CD4-positive, alpha-beta T cell treated with Interleukin-17A for 1 hour (primary cell): ENCODE measurements at regions not wholly inside any gene's neighbourhood (a gene's known extent, or its start where the extent isn't known, plus 50 kb on each side); places are given as distances from the start of the nearest gene placed in this dataset.
"Not testable (repeated sequence)": the region's sequence is repeated elsewhere in the genome, so short reads cannot be mapped to it uniquely, and the experiment has no call there.

Experiments used
- DNase-seq: peaks from one replicate; pipeline ENCODE4 v3.0.0-alpha.2; 2020

DNA sequence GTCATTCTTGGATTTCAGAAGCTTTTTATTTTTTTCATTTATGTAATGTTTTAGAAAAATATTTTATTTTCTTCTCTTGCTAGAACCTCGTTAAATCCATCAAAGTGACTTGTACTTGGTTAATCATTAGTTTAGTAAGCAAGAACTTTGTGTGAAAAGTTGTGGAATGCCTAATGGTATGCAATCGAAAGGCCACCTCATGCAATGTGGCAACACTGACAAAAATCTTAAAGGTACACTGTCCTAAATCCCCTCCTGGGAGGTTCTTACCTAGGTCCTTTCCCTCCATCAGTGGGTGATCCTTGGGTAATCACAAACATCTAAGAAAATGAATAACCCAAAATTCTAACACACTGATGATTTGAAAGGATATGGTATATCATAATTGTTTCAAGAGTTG is 304.2 kb downstream of the DNAH5 start:
- no peak for DNase-seq

DNA sequence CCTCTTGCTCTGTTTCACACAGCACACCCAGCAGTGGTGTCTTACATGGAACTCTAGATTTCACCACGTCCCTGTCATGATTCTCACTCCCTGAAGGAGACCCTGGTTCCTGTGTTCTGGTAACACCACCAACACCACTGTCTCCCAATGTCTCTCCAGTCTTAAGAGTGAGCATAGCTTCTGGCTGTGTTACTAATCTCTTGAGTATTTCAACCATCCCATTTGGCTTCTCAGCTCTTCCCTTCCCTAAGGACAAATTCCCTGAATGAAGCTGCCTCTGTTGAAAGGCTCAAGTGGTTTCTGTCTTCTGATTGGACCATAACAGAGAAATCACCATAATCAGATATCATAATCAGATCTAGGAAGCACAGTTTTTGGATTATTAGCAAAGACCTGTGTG is 311.8 kb downstream of the DNAH5 start:
- no peak for DNase-seq

DNA sequence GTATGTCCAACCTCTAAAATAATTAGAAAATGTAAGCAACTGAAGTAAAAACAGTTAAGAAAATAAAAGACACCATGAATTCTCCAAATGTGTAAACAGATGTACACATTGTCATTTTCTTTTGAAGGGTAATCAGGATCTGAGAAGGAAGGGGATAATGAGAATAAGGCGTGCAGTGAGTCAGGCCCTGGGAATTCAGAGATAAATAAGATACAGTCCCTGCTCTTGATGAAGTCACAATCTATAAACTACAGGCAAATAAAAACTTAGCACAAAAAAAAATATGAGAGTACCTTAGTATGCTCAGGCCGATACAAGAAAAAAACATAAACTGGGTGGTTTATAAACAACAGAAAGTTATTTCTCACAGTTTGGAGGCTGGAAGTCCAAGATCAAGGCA is 315.3 kb downstream of the DNAH5 start:
- DNase-seq = no peak

DNA sequence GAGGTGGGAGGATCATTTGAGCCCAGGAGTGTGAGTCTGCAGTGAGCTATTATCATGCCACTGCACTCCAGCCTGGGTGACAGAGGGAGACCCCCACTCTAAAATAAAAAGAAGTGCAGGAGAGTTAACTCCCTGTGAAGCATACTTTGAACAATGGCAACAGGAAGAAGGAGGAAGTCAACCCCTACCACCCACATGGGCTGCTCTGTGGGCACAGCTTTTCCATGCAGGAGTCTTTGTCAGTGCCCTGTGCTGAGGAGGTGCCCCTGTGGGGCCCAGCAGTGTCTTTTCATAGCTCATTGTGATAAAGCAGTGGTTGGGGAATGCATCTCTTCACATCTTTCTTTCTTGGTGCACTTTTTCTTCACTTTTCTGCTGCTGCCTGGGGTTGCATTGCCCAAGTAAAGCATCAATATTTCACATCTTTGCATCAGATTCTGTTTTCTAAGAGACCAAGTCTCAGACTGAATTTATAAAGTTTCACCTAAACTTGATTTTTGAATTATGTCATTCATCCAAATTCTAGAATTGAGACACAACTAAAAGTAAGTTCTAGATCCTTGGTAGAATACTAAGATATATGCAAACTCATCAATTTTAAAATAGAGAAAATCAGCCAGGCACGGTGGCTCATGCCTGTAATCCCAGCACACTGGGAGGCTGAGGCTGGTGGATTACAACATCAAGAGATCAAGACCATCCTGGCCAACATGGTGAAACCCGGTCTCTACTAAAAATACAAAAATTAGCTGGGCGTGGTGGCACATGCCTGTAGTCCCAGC is 316.6 kb downstream of the DNAH5 start:
- DNase-seq = no peak

DNA sequence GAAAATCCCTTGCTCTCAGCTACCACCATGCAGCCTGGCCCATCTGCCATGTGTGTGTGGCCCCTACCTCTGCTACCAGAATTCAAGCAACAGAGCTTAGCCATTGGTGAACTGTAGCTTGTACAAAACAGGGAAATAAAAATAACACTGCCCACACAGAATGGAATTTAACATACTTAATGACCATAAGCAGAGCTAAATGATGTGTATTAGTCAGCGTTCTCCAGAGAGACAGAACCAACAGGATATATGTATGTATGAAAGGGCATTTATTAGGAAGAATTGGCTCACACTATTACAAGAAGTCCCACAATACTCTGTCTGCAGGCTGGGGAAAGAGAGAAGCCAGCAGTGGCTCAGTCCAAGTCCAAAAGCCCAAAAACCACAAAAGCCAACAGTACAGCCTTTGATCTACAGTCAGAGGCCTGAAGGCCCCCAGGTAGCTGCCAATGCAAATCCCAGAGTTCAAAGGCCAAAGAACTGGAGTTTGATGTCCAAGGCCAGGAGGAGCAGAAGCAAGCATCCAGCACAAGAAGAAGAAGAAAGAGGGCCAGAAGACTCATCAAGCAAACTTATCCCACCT is 318.8 kb downstream of the DNAH5 start:
- DNase-seq = no peak

DNA sequence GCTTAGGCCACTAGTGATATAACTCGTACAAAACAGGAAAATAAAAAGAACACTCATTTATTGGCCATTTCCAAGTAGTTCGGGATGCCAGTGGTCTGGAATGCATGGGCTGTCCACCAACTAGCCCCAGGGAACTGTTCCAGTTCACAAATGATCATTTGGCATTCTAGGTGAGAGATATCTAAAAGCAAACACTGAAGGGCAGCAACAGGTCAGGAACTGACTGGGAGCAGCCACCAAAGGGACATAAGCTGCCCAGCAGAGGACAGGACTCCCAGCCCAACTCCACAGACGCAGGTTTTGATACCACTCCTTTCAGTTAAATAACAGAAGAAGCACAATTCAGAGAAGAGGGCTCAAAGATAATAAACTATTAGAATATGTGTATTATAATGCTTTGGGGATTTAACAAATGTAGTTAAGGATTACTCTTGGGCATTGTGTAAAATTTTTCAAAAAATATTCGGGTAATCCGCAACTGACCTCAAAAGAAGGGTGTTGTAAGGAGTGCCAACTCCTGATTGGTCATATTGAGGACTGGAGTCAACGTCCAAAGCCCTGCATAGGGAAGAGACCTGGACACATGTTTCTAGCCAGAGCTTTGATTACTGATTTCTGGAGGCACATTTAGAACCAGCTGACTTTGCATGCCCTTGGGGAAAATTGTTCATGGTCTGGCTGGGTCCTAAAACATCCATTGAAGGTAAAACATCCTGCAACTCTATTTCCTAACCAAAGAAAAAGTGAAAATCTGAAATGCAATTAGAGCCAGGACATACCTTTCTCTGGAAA is 320.0 kb downstream of the DNAH5 start:
- no peak for DNase-seq

DNA sequence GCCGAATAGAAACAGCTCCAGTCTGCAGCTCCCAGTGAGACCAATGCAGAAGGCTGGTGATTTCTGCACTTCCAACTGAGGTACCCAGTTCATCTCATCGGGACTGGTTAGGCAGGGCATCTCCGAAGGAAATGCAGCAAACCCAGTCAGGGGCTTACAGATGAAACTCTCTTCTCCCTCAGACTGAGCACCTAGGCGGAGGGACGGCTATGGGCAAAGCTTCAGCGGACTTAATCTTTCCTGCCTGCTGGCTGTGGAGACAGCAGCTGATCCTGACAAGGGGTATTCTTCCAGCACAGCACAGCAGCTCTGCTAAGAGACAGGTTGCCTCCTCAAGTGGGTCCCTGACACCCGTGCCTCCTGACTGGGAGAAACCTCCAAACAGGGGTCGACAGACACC is 330.9 kb downstream of the DNAH5 start:
- DNase-seq = no peak

DNA sequence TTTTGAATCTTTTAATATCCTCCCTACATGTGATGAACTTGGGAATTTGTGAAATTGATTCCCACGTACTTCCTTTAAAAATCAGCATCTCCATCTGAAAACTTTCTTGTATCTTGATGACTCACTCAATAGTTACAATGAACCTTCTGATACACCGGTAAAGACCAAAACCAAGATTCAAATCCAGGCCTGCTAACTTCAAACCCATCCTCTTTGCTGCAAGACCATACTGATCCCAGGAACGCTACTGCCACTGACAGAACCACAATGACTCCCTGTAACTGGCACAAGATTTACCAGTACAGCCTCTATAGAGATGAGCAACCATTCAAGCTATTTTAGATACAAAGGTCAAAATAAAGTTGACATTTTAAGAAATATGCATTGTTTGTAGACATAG is 332.9 kb downstream of the DNAH5 start:
- no peak for DNase-seq

DNA sequence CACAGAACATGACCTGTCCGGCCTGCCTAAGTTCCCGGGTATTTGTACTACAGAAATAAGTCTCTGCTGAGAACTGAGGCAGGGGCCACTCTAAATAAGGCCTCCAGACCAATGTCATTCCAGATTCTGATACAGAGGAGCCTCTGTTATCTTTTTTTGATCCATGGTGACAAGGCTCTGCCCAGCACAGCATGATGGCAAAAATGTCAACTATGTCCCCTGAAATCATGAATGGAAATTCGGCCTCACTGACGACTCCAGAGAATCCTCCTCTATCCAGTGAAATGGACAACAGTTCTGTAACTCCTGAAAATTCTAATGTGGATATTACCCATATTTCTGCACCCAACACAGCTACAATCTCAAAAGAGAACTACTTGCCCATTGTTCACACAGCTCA is 335.0 kb downstream of the DNAH5 start:
- DNase-seq = no peak

DNA sequence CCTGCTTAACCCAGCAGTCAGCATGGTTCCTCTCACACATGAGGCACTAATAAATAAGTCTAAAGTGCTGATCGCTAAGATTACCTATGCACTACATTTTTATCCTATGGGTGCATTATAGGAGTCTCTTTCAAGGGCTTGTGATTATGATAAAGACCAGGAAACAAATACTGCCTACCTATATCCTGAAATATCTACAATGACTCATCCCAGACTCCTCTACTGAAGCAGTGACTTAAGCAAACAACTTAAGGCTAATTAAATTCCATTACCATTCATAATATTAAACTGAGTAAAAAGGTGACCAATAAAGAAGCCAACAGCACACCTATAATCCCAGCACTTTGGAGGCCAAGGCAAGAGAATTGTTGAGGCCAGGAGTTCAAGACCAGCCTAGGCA is 338.4 kb downstream of the DNAH5 start:
- no peak for DNase-seq

DNA sequence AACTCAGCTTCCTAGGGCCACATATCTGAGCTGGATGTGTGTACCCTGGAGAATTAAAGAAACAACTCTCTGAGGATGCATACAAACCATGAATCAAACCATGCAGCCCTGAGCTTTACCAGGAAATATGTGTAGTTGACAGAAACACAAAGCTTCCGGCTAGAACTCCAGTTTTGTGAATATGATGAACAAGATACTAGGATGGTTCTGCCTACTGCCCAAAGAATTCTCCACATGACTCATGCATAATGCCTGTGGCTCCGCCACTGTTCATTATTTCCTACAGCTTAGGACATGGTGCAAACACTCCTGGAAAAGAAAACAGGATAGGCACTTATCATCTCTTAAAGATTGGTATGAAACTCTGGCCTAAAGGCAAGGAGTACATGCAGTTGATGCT is 343.4 kb downstream of the DNAH5 start:
- DNase-seq = no peak

DNA sequence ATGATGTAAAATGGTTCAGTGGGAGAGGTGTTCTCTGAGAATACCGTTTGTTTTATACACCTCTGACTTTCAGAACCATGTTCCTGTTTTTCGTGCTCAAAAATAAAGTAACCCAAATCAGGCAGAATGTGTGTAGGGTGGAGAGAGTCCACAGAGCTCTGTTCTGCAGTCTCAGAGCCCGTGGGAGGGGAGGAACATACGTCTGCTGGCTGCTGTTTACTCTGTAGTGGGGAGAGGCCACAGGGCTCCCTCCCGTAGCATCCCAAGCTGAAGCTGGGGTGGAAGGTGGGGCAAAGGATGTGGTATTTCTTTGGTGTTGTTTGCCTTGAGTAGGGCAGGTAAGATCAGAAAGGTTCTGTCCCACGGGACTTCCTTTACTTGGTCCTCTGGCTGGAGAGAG is 348.5 kb downstream of the DNAH5 start:
- no peak for DNase-seq

DNA sequence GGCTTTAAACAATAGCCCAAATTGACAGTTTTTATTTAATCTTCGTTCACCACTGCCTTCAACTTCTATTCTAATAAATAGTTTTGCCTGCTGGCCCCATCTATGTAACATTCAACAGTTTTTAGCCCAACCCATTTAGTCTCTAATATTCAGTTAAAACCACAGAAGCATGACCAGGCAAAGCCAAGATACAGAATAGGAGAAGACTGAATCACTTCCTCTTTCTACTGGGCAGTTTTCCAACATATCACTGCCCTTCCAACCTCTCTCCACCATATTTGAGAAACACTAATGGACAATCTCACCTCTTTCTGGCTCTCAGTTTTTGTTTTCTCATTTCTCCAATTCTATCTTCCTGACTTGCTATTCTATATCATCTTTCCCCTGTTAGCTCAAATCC is 352.9 kb downstream of the DNAH5 start:
- DNase-seq = no peak

DNA sequence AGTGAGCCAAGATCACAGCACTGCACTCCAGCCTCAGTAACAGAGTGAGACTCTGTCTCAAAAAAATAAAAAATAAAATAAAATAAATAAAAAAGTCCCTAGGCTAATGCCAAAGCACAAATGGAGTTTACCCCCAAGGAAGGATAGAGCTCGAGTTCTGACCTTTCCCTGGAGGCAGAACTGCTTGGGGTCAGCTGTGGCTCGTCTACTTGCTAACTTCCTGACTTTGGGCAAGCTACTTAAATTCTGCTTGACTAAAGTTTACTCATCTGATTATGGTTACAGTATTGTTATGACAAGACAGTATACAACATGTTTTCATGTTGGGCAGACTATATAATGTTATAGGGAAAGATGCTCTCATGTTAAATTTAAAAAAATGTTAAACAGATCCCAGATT is 359.2 kb downstream of the DNAH5 start:
- no peak for DNase-seq

DNA sequence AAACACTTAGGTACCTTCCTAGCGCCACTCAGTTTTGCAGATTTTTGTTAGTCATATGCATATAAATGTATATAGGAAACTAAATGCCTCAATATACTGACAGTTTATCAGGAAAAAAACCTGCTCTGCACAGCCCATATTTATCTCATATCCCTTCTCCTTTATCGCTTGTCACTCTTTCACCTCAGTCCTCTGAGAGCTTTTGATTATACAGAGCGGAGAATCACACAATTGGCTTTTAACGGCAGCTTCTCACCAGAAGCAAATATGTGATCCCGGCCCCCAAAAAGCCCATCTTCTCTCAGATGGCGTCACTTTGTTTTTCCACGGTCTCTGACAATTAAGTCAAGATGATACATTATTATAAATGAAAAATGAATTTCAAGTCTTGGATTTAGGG is 362.6 kb downstream of the DNAH5 start:
- no peak for DNase-seq

DNA sequence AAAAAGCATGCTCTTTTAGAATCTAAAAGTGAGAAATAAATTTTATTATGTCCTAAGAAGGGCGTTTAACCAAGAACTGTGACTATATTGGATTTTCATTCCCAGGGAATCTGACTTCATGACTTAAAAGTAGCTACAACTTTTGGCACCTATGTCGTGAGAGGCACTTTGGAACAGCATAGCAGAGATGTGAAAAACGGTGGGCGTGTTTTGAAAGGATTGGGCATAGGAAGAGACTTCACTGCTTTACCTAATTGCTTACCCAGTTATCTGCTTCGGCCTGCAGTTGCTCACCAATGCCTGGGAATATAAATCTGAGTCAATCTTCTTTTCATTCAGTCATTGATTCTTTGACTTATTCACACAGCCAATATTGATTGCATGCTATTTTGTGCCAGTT is 363.4 kb downstream of the DNAH5 start:
- DNase-seq = no peak

DNA sequence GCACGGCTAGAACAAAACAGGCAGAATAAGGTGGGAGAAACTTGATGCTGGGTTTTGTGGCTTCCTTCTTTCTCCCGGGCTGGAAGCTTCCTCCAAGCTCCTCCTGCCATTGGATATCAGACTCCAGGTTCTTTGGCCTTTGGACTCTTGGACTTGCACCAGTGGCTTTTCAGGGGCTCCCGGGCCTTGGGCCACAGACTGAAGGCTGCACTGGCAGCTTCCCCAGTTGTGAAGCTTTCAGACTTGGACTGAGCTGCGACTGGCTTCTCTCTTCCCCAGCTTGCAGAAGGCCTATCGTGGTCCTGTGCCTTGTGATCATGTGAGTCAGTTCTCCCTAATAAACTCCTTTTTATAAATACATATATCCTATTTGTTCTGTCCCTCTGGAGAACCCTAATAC is 364.4 kb downstream of the DNAH5 start:
- no peak for DNase-seq

DNA sequence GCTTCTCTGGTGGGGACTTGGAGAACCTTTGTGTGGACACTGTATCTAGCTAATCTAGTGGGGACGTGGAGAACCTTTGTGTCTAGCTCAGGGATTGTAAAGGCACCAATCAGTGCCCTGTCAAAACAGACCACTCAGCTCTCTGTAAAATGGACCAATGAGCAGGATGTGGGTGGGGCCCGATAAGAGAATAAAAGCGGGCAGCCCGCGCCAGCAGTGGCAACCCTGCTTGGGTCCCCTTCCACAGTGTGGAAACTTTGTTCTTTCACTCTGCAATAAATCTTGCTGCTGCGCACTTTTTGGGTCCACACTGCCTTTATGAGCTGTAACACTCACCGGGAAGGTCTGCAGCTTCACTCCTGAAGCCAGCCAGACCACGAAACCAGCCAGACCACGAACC is 365.4 kb downstream of the DNAH5 start:
- not testable (repeated sequence) for DNase-seq

DNA sequence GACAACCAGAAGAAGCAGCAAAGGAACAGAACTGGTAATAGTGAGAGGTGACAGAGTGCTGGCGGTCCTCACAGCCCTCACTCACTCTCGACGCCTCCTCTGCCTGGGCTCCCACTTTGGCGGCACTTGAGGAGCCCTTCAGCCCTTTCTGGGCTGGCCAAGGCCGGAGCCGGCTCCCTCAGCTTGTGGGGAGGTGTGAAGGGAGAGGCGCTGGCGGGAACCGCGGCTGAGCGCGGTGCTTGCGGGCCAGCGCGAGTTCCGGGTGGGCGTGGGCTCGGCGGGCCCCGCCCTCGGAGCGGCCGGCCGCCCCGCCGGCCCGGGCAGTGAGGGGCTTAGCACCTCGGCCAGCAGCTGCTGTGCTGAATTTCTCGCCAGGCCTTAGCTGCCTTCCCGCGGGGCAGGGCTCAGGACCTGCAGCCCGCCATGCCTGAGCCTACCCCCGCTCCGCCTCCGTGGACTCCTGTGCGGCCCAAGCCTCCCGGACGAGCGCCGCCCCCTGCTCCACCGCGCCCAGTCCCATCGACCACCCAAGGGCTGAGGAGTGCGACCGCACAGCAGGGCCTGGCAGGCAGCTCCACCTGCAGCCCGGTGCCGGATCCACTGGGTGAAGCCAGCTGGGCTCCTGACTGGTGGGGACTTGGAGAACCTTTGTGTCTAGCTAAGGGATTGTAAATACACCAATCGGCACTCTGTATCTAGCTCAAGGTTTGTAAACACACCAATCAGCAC is 366.0 kb downstream of the DNAH5 start:
- DNase-seq = not testable (repeated sequence)

DNA sequence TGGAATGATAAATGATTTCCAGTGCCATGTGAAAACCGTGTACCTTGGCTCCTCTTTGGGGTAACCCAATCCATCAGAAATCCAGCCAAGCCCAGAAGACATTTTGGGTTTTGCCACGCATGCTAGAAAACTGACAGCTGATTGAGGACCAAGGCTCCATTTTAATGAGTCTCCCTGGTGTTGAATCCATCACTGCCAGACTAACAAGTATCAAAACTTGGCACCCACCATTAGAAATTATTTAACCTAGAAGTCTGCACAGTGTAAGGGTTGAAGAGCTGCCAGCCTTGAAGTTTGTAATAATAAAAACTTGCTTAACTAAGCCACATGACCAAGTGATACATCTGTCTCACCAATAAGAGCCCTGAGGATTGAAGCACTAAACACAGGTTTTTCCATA is 369.9 kb downstream of the DNAH5 start:
- DNase-seq = no peak

DNA sequence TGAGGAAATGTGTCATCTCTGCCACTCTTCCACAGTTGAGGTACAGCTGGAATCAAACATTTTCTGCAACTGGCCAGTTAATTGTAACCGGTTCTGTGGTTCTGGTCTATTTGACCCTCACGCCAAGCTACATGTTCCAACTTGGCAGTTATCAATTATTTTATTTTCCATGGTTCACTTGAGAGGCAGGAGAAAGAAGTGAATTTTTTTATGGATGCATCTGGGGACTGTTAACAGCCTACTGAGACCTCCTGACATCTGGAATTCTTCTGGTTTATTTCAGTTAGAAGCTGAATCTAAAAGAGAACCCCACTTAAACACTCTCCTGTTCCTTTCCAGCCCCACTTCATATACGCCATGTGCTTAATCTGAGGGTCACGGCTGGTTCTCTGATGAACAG is 372.3 kb downstream of the DNAH5 start:
- DNase-seq = no peak

DNA sequence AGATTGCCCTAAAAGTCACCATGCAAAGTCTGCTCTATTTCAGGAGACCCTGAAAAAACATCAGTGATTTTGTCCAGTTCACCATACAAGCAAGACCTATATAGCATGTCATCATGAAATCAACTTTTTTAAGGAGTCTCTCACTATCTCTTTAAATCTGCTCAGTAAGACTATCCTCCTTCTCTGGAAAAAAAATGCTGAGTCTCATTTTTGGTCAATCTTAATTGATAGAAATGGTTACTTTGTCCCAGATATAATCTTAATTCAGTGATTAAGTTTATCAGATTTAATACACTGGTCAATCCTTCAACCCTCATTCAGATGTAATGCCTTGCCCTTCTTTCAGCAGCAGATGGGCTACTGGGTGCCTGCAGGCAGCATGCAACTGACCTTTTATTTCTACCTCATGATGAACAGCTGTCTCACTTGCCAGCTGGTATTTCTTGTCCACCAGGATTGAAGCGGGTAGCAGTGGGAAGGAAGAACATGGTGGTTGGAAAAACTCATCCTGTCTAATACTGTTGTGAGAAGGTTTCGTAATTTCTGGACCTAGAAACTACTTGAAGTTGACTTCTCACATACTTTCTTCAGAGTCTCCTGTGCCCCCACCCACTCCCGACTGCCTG is 375.3 kb downstream of the DNAH5 start:
- no peak for DNase-seq

DNA sequence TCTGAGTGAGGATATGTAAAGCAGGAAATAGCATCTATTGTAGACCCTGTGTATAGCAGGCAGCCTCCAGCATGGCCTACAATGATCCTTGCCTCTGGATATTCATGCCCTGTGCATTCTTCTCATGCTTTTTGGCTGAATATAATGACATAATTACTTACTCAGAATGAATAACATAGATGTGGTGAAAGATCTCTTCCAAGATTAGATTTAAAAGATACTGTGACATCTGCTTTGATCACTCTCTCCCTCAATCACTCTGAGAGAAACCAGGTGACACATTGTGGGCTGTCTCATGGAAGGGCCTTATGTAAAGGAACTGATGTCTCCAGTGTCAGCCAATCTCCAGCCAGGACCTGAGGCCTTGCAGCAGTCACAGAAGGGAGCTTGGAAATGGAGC is 376.7 kb downstream of the DNAH5 start:
- no peak for DNase-seq
